ENCODE measurements at regions not wholly inside any gene's neighbourhood (a gene's known extent, or its start where the extent isn't known, plus 50 kb on each side); places are given as distances from the start of the nearest gene placed in this dataset.

DNA sequence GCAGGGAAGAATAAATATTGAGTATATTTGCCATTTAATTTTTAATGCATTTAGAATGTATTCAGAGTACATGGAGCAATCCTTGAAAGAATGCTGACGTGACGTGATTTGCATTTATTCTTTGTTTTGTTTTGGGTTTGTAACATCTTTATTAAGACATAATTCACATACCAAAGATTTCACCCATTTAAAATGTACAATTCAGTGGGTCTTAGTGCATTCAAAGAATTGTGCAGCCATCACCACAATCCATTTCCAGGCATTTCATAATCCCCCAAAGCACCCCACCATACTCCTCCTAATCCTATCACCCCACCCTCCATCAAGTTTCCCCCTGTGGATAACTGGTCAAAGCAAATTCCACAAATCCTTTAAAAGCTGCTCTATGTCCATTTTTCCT lies 87.4 kb downstream of the FAM9B start (continued):
- no peak for TF ChIP-seq POLR2AphosphoS5 (IDR thresholded peaks at IDR 0.05; ENCODE audit: low read depth)
- no peak for TF ChIP-seq ZNF331 (CRISPR knock-in tag; IDR thresholded peaks at IDR 0.05; ENCODE audit: low read depth)
- TF ChIP-seq, protein P1, sequence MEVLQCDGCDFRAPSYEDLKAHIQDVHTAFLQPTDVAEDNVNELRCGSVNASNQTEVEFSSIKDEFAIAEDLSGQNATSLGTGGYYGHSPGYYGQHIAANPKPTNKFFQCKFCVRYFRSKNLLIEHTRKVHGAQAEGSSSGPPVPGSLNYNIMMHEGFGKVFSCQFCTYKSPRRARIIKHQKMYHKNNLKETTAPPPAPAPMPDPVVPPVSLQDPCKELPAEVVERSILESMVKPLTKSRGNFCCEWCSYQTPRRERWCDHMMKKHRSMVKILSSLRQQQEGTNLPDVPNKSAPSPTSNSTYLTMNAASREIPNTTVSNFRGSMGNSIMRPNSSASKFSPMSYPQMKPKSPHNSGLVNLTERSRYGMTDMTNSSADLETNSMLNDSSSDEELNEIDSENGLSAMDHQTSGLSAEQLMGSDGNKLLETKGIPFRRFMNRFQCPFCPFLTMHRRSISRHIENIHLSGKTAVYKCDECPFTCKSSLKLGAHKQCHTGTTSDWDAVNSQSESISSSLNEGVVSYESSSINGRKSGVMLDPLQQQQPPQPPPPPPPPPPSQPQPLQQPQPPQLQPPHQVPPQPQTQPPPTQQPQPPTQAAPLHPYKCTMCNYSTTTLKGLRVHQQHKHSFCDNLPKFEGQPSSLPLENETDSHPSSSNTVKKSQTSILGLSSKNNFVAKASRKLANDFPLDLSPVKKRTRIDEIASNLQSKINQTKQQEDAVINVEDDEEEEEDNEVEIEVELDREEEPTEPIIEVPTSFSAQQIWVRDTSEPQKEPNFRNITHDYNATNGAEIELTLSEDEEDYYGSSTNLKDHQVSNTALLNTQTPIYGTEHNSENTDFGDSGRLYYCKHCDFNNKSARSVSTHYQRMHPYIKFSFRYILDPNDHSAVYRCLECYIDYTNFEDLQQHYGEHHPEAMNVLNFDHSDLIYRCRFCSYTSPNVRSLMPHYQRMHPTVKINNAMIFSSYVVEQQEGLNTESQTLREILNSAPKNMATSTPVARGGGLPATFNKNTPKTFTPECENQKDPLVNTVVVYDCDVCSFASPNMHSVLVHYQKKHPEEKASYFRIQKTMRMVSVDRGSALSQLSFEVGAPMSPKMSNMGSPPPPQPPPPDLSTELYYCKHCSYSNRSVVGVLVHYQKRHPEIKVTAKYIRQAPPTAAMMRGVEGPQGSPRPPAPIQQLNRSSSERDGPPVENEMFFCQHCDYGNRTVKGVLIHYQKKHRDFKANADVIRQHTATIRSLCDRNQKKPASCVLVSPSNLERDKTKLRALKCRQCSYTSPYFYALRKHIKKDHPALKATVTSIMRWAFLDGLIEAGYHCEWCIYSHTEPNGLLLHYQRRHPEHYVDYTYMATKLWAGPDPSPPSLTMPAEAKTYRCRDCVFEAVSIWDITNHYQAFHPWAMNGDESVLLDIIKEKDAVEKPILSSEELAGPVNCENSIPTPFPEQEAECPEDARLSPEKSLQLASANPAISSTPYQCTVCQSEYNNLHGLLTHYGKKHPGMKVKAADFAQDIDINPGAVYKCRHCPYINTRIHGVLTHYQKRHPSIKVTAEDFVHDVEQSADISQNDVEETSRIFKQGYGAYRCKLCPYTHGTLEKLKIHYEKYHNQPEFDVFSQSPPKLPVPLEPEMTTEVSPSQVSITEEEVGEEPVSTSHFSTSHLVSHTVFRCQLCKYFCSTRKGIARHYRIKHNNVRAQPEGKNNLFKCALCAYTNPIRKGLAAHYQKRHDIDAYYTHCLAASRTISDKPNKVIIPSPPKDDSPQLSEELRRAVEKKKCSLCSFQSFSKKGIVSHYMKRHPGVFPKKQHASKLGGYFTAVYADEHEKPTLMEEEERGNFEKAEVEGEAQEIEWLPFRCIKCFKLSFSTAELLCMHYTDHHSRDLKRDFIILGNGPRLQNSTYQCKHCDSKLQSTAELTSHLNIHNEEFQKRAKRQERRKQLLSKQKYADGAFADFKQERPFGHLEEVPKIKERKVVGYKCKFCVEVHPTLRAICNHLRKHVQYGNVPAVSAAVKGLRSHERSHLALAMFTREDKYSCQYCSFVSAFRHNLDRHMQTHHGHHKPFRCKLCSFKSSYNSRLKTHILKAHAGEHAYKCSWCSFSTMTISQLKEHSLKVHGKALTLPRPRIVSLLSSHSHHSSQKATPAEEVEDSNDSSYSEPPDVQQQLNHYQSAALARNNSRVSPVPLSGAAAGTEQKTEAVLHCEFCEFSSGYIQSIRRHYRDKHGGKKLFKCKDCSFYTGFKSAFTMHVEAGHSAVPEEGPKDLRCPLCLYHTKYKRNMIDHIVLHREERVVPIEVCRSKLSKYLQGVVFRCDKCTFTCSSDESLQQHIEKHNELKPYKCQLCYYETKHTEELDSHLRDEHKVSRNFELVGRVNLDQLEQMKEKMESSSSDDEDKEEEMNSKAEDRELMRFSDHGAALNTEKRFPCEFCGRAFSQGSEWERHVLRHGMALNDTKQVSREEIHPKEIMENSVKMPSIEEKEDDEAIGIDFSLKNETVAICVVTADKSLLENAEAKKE (CRISPR knock-in tag; IDR thresholded peaks at IDR 0.05), result no peak
- no peak for TF ChIP-seq STAT1 (IDR thresholded peaks at IDR 0.05; ENCODE audit: unreplicated experiment)

DNA sequence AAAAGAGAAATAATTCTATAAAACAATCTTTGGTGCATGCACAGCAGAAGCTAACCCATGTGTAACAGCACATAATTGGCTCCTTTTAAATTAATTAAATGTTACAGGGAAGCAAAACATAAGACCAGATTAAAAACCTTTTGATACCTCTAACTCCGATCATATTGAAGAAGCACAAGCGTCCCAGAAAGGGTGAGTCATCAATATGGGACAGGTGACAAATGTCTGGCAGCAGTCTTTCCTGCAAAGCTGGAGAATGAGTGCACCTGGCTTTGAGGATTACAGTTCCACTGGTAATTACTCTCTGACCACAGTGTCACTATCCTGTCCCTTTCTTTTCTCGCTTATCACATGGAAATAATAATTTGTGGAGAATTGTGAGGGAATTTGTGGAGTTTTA lies 94.6 kb downstream of the FAM9B start:
- no peak for DNase-seq (ENCODE audit: low spot score)
- no peak for ATAC-seq
- Mint-ChIP-seq H3K36me3 (ENCODE audit: low read depth) (no peaks in the 10 kb centered on the region), H3K27me3 (ENCODE audit: insufficient read depth, low read depth, poor library complexity) (peaks cover 3% of the 10 kb centered on the region), H3K4me3 (no peak overlapping the region), H3K4me1 (no peaks in the 10 kb centered on the region), H3K27ac (no peak overlapping the region), H3K9me3 (peaks cover 8% of the 10 kb centered on the region; the same call in 1 of the 3 replicates)
- Histone ChIP-seq H3K4me1 (ENCODE audit: insufficient read depth) (no peaks in the 10 kb centered on the region), H2AFZ (no peak overlapping the region), H3K4me3 (no peak overlapping the region), H3K36me3 (ENCODE audit: insufficient read depth) (no peaks in the 10 kb centered on the region), H3K27ac (ENCODE audit: low read depth) (no peak overlapping the region), H4K20me1 (replicated peaks; ENCODE audit: insufficient read depth) (no peaks in the 10 kb centered on the region), H3F3A (replicated peaks; ENCODE audit: low read depth) (no peaks in the 10 kb centered on the region), H3K9me2 (ENCODE audit: insufficient read depth) (no peaks in the 10 kb centered on the region), H3K4me2 (no peak overlapping the region), H3K79me2 (replicated peaks; ENCODE audit: insufficient read depth) (no peaks in the 10 kb centered on the region), H3K27me3 (ENCODE audit: insufficient read depth) (no peaks in the 10 kb centered on the region)
- TF ChIP-seq, protein P1 (CRISPR knock-in tag; IDR thresholded peaks at IDR 0.05), result no peak
- TF ChIP-seq NANOG (IDR thresholded peaks at IDR 0.05; ENCODE audit: borderline replicate concordance) (no peak), REST (IDR thresholded peaks at IDR 0.05; ENCODE audit: unreplicated experiment) (no peak), EZH2 (IDR thresholded peaks at IDR 0.05; ENCODE audit: low read depth, unreplicated experiment) (no peak)
